Ectodermal cell (in vitro differentiated cells): ENCODE measurements at regions not wholly inside any gene's neighbourhood (a gene's known extent, or its start where the extent isn't known, plus 50 kb on each side); places are given as distances from the start of the nearest gene placed in this dataset.
"Not testable (repeated sequence)": the region's sequence is repeated elsewhere in the genome, so short reads cannot be mapped to it uniquely, and the experiment has no call there.

Experiments used
- H3K27ac ChIP-seq: 2 replicates; pipeline ENCODE4 v1.7.0; 2013; ENCODE audit warnings: mild to moderate bottlenecking, low read depth, low read length; ENCODE audit not compliant: insufficient read depth, poor library complexity, severe bottlenecking
- H3K27me3 ChIP-seq: 2 replicates; pipeline ENCODE4 v1.7.0; 2013; ENCODE audit warnings: mild to moderate bottlenecking, low read length; ENCODE audit not compliant: insufficient read depth, control insufficient read depth, poor library complexity, severe bottlenecking
- H3K36me3 ChIP-seq: one replicate; pipeline ENCODE4 v1.7.0; 2013; ENCODE audit warnings: low read length; ENCODE audit not compliant: control insufficient read depth, insufficient read depth
- H3K4me1 ChIP-seq: one replicate; pipeline ENCODE4 v1.7.0; 2013; ENCODE audit warnings: low read length; ENCODE audit not compliant: control insufficient read depth, insufficient read depth
- H3K4me3 ChIP-seq: 2 replicates; pipeline ENCODE4 v1.7.0; 2013; ENCODE audit warnings: low read depth, low read length, control low read depth; ENCODE audit not compliant: insufficient read depth
- H3K9me3 ChIP-seq: 2 replicates; pipeline ENCODE4 v1.7.0; 2013; ENCODE audit warnings: mild to moderate bottlenecking, low read length, moderate library complexity; ENCODE audit not compliant: control insufficient read depth
- WGBS, 2 experiments: methylation state at CpG; one replicate each; pipeline ENCODE4 v1.1.7; 2013; ENCODE audit warnings: missing lambda C conversion rate in 2 of 2; 5-methylcytosine and 5-hydroxymethylcytosine counted together

GRCh38 chr1:195664628-195665027, 943.6 kb downstream of the KCNT2 start:
- Histone ChIP-seq H3K9me3 (no peaks in the 10 kb centered on the region), H3K27ac (no peak overlapping the region), H3K36me3 (no peaks in the 10 kb centered on the region), H3K4me1 (no peaks in the 10 kb centered on the region), H3K4me3 (no peak overlapping the region), H3K27me3 (no peaks in the 10 kb centered on the region)
- 85 to 100% methylated on average over 1 of the region's 1 CpG for WGBS, 2 experiments

GRCh38 chr1:195663549-195664280, 944.5 kb downstream of the KCNT2 start:
- WGBS, 2 experiments: 86 to 87% methylated on average over 4 of the region's 4 CpGs

GRCh38 chr1:195656780-195657179, 951.5 kb downstream of the KCNT2 start:
- no peaks in the 10 kb centered on the region for H3K36me3 ChIP-seq
- H3K4me3 ChIP-seq: no peak overlapping the region
- no peaks in the 10 kb centered on the region for H3K27me3 ChIP-seq
- no peaks in the 10 kb centered on the region for H3K9me3 ChIP-seq
- 90 to 100% methylated on average over 1 of the region's 1 CpG for WGBS, 2 experiments
- no peak overlapping the region for H3K27ac ChIP-seq
- H3K4me1 ChIP-seq: no peaks in the 10 kb centered on the region

More at GRCh38 chr1:195663549-195664280, 944.5 kb downstream of the KCNT2 start:
- Histone ChIP-seq H3K9me3 (no peaks in the 10 kb centered on the region), H3K4me3 (no peak overlapping the region), H3K27ac (no peak overlapping the region), H3K36me3 (no peaks in the 10 kb centered on the region), H3K27me3 (no peaks in the 10 kb centered on the region), H3K4me1 (no peaks in the 10 kb centered on the region)

- not testable (repeated sequence) for H3K9me3 ChIP-seq, H3K27ac ChIP-seq, H3K36me3 ChIP-seq, H3K4me3 ChIP-seq, H3K27me3 ChIP-seq, H3K4me1 ChIP-seq
- WGBS, 2 experiments: 91 to 97% methylated on average over 2 of the region's 2 CpGs
Measured at GRCh38 chr1:195648875-195649274, 959.4 kb downstream of the KCNT2 start.

- Histone ChIP-seq H3K4me1 (no peaks in the 10 kb centered on the region), H3K27ac (no peak overlapping the region), H3K9me3 (no peaks in the 10 kb centered on the region), H3K4me3 (no peak overlapping the region), H3K36me3 (no peaks in the 10 kb centered on the region), H3K27me3 (no peaks in the 10 kb centered on the region)
- 71 to 76% methylated on average over 5 of the region's 5 CpGs for WGBS, 2 experiments
Measured at GRCh38 chr1:195637539-195637938, 970.7 kb downstream of the KCNT2 start.

- Histone ChIP-seq H3K27ac (no peak overlapping the region), H3K36me3 (no peaks in the 10 kb centered on the region), H3K27me3 (no peaks in the 10 kb centered on the region), H3K4me1 (no peaks in the 10 kb centered on the region), H3K4me3 (no peak overlapping the region), H3K9me3 (no peaks in the 10 kb centered on the region)
- 93% methylated on average over 3 of the region's 3 CpGs for WGBS, 2 experiments
Measured at GRCh38 chr1:195618287-195618686, 990.0 kb downstream of the KCNT2 start.

GRCh38 chr1:195617106-195617505, 991.1 kb downstream of the KCNT2 start:
- 80% methylated on average over 2 of the region's 2 CpGs; no CpG with 5 or more reads in 1 of the 2 experiments for WGBS, 2 experiments
- H3K9me3 ChIP-seq: no peaks in the 10 kb centered on the region

GRCh38 chr1:195608883-195609282, 999.4 kb downstream of the KCNT2 start:
- Histone ChIP-seq H3K4me1 (no peaks in the 10 kb centered on the region), H3K9me3 (no peaks in the 10 kb centered on the region), H3K36me3 (no peaks in the 10 kb centered on the region), H3K27me3 (no peaks in the 10 kb centered on the region), H3K27ac (no peak overlapping the region), H3K4me3 (no peak overlapping the region)
- WGBS, 2 experiments: 92% methylated on average over 1 of the region's 1 CpG

More at GRCh38 chr1:195617106-195617505, 991.1 kb downstream of the KCNT2 start:
- Histone ChIP-seq H3K4me3 (no peak overlapping the region), H3K36me3 (no peaks in the 10 kb centered on the region), H3K4me1 (no peaks in the 10 kb centered on the region), H3K27me3 (no peaks in the 10 kb centered on the region), H3K27ac (no peak overlapping the region)

- WGBS, 2 experiments: no CpG with 5 or more reads among the region's 1 CpG
- no peaks in the 10 kb centered on the region for H3K27me3 ChIP-seq
- H3K27ac ChIP-seq: no peak overlapping the region
- H3K9me3 ChIP-seq: no peaks in the 10 kb centered on the region
- no peak overlapping the region for H3K4me3 ChIP-seq
- no peaks in the 10 kb centered on the region for H3K4me1 ChIP-seq
- H3K36me3 ChIP-seq: no peaks in the 10 kb centered on the region
Measured at GRCh38 chr1:195606483-195606882, 1001.8 kb downstream of the KCNT2 start.

GRCh38 chr1:195604287-195604686, 1004.0 kb downstream of the KCNT2 start:
- Histone ChIP-seq H3K27ac (no peak overlapping the region), H3K9me3 (no peaks in the 10 kb centered on the region), H3K4me3 (no peak overlapping the region), H3K4me1 (no peaks in the 10 kb centered on the region), H3K36me3 (no peaks in the 10 kb centered on the region), H3K27me3 (no peaks in the 10 kb centered on the region)
- WGBS, 2 experiments: 100% methylated on average over 1 of the region's 1 CpG
